ENCODE measurements at regions not wholly inside any gene's neighbourhood (a gene's known extent, or its start where the extent isn't known, plus 50 kb on each side); places are given as distances from the start of the nearest gene placed in this dataset.

GRCh38 chr10:30705625-30706149, 76.1 kb upstream of the LYZL2 start:
- no TSS peak for BruUV-seq (replicated peaks)
- WGBS (ENCODE audit: low lambda C conversion rate) = 13% methylated on average over 3 of the region's 9 CpGs
- no peaks in the 10 kb centered on the region for H3K36me3 ChIP-seq (replicated peaks in 1 of 2; ENCODE audit: control insufficient read depth in 1 of 2, insufficient read depth in 2 of 2, low read length in 2 of 2)
- DNase-seq (ENCODE audit: low spot score) (no peak), ATAC-seq (peak; percentile 47; the same call in 2 of the 3 replicates), FAIRE-seq (no peak)
- in situ Hi-C loops (cut with HindIII; ENCODE audit: extremely low pct_ligation_motif_present, low pct_unique_long_range_greater_than_20kb) (no loop called here), intact Hi-C loops (cut with micrococcal nuclease; ENCODE audit: unreplicated experiment) (no loop called here)
- no peaks in the 10 kb centered on the region for H3K79me2 ChIP-seq (ENCODE audit: insufficient read depth, low read length)
- H3K9me3 ChIP-seq (ENCODE audit: low read length) = no peaks in the 10 kb centered on the region
- H3K27ac ChIP-seq (ENCODE audit: extremely low read length, insufficient read depth, low read length) = no peak overlapping the region
- no peak overlapping the region for H3K4me2 ChIP-seq (ENCODE audit: low read depth, low read length)
- H3K9ac ChIP-seq (ENCODE audit: insufficient read depth, low read depth, low read length) = no peak overlapping the region
- H3K4me3 ChIP-seq (replicated peaks in 1 of 3; ENCODE audit: insufficient read depth in 1 of 3, low read depth in 2 of 3, low read length in 3 of 3) = no peak overlapping the region
- no peaks in the 10 kb centered on the region; the same call in 1 of the 2 replicates for H3K4me1 ChIP-seq (ENCODE audit: insufficient read depth, low read length)
- H2AFZ ChIP-seq (ENCODE audit: low read length) = no peak overlapping the region
- H3K27me3 ChIP-seq (ENCODE audit: control insufficient read depth in 1 of 2, insufficient read depth in 2 of 2, low read length in 2 of 2) = peaks cover 4 to 30% of the 10 kb centered on the region in 2 experiments; a peak in 4 of 5 replicates
- TF ChIP-seq, protein P1, sequence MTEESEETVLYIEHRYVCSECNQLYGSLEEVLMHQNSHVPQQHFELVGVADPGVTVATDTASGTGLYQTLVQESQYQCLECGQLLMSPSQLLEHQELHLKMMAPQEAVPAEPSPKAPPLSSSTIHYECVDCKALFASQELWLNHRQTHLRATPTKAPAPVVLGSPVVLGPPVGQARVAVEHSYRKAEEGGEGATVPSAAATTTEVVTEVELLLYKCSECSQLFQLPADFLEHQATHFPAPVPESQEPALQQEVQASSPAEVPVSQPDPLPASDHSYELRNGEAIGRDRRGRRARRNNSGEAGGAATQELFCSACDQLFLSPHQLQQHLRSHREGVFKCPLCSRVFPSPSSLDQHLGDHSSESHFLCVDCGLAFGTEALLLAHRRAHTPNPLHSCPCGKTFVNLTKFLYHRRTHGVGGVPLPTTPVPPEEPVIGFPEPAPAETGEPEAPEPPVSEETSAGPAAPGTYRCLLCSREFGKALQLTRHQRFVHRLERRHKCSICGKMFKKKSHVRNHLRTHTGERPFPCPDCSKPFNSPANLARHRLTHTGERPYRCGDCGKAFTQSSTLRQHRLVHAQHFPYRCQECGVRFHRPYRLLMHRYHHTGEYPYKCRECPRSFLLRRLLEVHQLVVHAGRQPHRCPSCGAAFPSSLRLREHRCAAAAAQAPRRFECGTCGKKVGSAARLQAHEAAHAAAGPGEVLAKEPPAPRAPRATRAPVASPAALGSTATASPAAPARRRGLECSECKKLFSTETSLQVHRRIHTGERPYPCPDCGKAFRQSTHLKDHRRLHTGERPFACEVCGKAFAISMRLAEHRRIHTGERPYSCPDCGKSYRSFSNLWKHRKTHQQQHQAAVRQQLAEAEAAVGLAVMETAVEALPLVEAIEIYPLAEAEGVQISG (CRISPR knock-in tag; IDR thresholded peaks at IDR 0.05) = no peak
- TF ChIP-seq MYPOP (CRISPR knock-in tag; IDR thresholded peaks at IDR 0.05) (no peak), NFATC3 (CRISPR knock-in tag; IDR thresholded peaks at IDR 0.05) (no peak), SRF (IDR thresholded peaks at IDR 0.05; ENCODE audit: low read depth, low read length) (no peak), ARID5B (CRISPR knock-in tag; IDR thresholded peaks at IDR 0.05) (no peak)
- H4K20me1 ChIP-seq (ENCODE audit: insufficient read depth, low read length) = no peaks in the 10 kb centered on the region
- CTCF ChIA-PET (ENCODE audit: low intra/inter-chr PET ratio, low total read pairs) = no interaction called here
- POLR2A ChIA-PET = no interaction called here

All from HepG2 (cell line).